ENCODE measurements at regions not wholly inside any gene's neighbourhood (a gene's known extent, or its start where the extent isn't known, plus 50 kb on each side); places are given as distances from the start of the nearest gene placed in this dataset.

GRCh38 chr2:228540976-228541375, 359.5 kb upstream of the SPHKAP start:
- Histone ChIP-seq H3K4me3 (no peak overlapping the region), H3K27me3 (no peaks in the 10 kb centered on the region), H3K9me3 (no peaks in the 10 kb centered on the region), H3K27ac (no peak overlapping the region), H3K4me1 (no peaks in the 10 kb centered on the region), H3K36me3 (no peaks in the 10 kb centered on the region)
- WGBS (ENCODE audit: insufficient coverage, low coverage, low lambda C conversion rate, missing lambda C conversion rate), result 82% methylated on average over 3 of the region's 3 CpGs
- no peak for ATAC-seq
- intact Hi-C loops (cut with DNase I), result no loop called here
- no peak for TF ChIP-seq POLR2A (IDR thresholded peaks at IDR 0.05)
- no peak for TF ChIP-seq CTCF (IDR thresholded peaks at IDR 0.05)
- DNase-seq, result no peak

DNA sequence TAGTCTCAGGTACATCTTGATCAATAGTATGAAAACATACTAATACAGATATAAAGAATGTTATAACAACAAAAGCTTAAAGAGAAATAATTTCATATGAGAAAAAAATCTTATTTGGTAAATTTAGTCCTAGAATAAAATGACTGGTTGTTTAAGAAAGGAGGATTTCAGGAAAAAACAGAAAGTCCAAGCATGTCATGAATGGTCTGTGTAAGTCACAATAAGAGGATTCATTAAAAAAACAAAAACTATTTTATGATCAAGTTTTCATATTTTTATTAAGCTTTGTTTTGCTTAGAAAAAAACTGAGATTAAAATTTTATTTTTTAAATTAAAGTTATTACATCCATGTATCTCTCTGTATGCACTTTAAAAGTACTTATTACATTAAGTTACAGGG, 353.9 kb upstream of the SPHKAP start:
- ATAC-seq, result no peak
- H3K27me3 ChIP-seq, result no peaks in the 10 kb centered on the region
- H3K4me3 ChIP-seq, result no peak overlapping the region
- H3K9me3 ChIP-seq, result peaks cover 0 to 8% (median 0%) of the 10 kb centered on the region in 4 donors
- H3K27ac ChIP-seq, result no peak overlapping the region
- H3K36me3 ChIP-seq, result no peaks in the 10 kb centered on the region
- no peaks in the 10 kb centered on the region for H3K4me1 ChIP-seq
- intact Hi-C loops (cut with DNase I), result no loop called here
- no peak for TF ChIP-seq POLR2A (IDR thresholded peaks at IDR 0.05)
- TF ChIP-seq CTCF (IDR thresholded peaks at IDR 0.05), result no peak
- no peak for DNase-seq

DNA sequence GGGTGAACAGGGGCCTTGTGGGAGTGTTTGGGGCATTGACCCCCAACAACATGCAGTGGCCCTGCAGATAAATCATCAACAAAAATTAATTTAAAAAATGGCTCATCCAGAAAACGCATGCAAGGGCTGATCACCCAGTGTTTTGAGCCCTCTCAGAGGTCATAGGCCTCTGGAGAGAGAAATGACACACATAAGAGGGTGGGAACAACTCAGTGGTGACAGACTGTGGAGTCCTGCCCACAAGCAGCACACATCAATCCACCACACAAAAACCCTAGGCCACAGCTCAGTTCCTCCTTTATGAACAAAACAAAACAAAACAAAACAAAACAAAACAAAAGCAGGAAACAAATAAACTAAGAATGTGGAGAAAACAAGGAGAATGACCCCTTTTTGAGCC, 351.7 kb upstream of the SPHKAP start:
- ATAC-seq, result no peak
- Histone ChIP-seq H3K27ac (no peak overlapping the region), H3K4me1 (no peaks in the 10 kb centered on the region), H3K36me3 (no peaks in the 10 kb centered on the region), H3K4me3 (no peak overlapping the region), H3K9me3 (peaks cover 0 to 8% (median 0%) of the 10 kb centered on the region in 4 donors), H3K27me3 (no peaks in the 10 kb centered on the region)
- TF ChIP-seq POLR2A (IDR thresholded peaks at IDR 0.05) (no peak), CTCF (IDR thresholded peaks at IDR 0.05) (no peak)
- intact Hi-C loops (cut with DNase I), result no loop called here
- no peak for DNase-seq
- WGBS (ENCODE audit: insufficient coverage, low coverage, low lambda C conversion rate, missing lambda C conversion rate), result 0% methylated on average over 1 of the region's 1 CpG

DNA sequence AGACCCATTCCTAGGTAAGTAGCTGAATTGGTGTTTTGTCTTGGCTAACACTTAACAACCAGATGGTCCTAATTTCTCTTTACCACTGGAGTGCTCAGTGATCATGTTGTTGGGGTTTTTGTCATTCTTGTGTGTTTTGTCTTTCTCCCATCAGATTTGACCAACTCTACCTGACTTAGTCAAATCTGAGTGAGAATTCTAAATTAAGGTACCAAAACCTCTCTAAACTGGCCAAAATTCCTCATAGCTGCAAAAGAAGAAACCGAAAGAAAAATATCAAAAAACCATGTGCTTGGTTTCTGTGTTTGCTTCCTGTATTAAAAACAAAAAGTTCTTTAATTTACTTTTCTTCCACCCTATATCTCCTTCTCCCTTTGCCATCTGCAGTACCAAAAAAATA, 350.7 kb upstream of the SPHKAP start:
- no peak for ATAC-seq
- WGBS (ENCODE audit: insufficient coverage, low coverage, low lambda C conversion rate, missing lambda C conversion rate), result 78% methylated on average over 1 of the region's 1 CpG
- Histone ChIP-seq H3K9me3 (peaks cover 0 to 8% (median 0%) of the 10 kb centered on the region in 4 donors), H3K36me3 (no peaks in the 10 kb centered on the region), H3K27ac (no peak overlapping the region), H3K27me3 (no peaks in the 10 kb centered on the region), H3K4me3 (no peak overlapping the region), H3K4me1 (no peaks in the 10 kb centered on the region)
- TF ChIP-seq CTCF (IDR thresholded peaks at IDR 0.05) (no peak), POLR2A (IDR thresholded peaks at IDR 0.05) (no peak)
- no peak for DNase-seq
- intact Hi-C loops (cut with DNase I), result no loop called here

DNA sequence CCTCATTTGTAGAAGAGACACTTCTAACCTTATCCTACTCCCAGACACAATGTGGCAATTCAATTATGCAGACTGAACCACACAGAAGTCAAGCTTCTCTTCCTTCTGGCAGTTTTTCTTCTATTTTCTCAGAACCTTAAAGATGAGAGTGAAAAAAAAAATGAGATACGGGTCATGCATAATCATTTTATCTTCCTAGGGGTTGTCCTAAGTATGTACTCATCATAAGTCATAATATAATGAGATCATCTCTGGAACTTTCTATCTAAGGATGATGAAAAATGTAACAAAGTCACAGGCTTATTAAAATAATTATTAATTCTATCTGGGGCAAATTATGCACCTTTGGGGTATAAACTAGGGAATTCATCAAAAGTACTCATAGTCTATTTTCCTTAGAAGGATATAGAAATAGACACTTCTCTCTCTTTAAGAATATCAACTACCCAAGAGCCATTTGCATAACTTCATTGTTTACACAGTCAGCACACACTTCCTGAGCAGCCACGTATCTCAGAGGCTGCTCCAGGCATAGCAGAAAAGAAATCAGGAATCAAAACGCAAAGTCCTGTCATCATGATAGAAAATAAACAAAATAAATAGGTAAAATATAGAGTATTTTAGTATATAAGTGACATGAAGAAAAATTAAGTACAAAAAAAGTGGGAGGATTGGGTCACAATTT, 345.9 kb upstream of the SPHKAP start:
- H3K27me3 ChIP-seq, result no peaks in the 10 kb centered on the region
- DNase-seq (no peak), ATAC-seq (no peak)
- H3K4me3 ChIP-seq, result no peak overlapping the region
- no peak for TF ChIP-seq CTCF (IDR thresholded peaks at IDR 0.05)
- TF ChIP-seq POLR2A (IDR thresholded peaks at IDR 0.05), result no peak
- no peaks in the 10 kb centered on the region for H3K9me3 ChIP-seq
- intact Hi-C loops (cut with DNase I), result no loop called here
- H3K36me3 ChIP-seq, result no peaks in the 10 kb centered on the region
- 28% methylated on average over 3 of the region's 3 CpGs for WGBS (ENCODE audit: insufficient coverage, low coverage, low lambda C conversion rate, missing lambda C conversion rate)
- H3K4me1 ChIP-seq, result no peaks in the 10 kb centered on the region
- H3K27ac ChIP-seq, result no peak overlapping the region

Data from right lobe of liver (tissue), 6 donors.